ENCODE measurements at regions not wholly inside any gene's neighbourhood (a gene's known extent, or its start where the extent isn't known, plus 50 kb on each side); places are given as distances from the start of the nearest gene placed in this dataset.

DNA sequence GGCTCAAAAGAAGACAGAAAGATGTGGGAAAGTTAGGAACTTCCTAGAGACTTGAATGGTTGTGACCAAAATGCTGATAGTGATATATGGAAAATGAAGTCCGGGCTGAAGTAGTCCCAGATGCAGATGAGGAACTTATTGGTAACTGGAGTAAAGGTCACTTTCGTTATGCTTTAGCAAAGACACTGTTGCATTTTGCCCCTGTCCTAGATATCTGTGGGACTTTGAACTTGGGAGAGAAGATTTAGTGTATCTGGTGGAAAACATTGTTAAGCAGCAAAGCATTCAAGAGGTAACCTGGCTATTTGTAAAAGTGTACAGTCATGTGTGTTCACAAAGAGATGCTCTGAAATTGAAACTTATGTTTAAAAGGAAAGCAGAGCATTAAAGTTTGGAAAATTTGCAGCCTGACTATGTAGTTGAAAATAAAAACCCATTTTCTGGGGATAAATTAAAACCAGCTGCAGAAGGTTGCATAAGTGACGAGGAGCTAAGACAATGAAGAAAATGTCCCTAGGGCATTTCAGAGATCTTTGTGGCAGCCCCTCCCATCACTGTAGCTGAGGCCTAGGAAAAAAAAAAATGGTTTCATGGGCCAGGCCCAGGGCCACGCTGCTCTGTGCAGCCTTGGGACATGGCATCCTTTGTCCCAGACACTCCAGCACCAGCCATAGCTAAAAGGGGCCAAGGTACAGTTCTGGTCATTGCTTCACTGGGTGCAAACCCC lies 1692.2 kb downstream of the HACE1 start:
- intact Hi-C loops (cut with DNase I), result no loop called here
- Histone ChIP-seq H3K36me3 (no peaks in the 10 kb centered on the region), H3K9me3 (no peaks in the 10 kb centered on the region), H3K4me1 (no peaks in the 10 kb centered on the region), H3K27me3 (no peaks in the 10 kb centered on the region), H3K27ac (no peak overlapping the region), H3K4me3 (no peak overlapping the region)
- 45 to 81% methylated on average over 4 of the region's 4 CpGs for WGBS, 2 donors
- no peak for DNase-seq
- no peak for TF ChIP-seq EP300 (IDR thresholded peaks at IDR 0.05)
- TF ChIP-seq POLR2AphosphoS5 (IDR thresholded peaks at IDR 0.05), result no peak
- TF ChIP-seq, protein P1, sequence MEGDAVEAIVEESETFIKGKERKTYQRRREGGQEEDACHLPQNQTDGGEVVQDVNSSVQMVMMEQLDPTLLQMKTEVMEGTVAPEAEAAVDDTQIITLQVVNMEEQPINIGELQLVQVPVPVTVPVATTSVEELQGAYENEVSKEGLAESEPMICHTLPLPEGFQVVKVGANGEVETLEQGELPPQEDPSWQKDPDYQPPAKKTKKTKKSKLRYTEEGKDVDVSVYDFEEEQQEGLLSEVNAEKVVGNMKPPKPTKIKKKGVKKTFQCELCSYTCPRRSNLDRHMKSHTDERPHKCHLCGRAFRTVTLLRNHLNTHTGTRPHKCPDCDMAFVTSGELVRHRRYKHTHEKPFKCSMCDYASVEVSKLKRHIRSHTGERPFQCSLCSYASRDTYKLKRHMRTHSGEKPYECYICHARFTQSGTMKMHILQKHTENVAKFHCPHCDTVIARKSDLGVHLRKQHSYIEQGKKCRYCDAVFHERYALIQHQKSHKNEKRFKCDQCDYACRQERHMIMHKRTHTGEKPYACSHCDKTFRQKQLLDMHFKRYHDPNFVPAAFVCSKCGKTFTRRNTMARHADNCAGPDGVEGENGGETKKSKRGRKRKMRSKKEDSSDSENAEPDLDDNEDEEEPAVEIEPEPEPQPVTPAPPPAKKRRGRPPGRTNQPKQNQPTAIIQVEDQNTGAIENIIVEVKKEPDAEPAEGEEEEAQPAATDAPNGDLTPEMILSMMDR (IDR thresholded peaks at IDR 0.05), result no peak

DNA sequence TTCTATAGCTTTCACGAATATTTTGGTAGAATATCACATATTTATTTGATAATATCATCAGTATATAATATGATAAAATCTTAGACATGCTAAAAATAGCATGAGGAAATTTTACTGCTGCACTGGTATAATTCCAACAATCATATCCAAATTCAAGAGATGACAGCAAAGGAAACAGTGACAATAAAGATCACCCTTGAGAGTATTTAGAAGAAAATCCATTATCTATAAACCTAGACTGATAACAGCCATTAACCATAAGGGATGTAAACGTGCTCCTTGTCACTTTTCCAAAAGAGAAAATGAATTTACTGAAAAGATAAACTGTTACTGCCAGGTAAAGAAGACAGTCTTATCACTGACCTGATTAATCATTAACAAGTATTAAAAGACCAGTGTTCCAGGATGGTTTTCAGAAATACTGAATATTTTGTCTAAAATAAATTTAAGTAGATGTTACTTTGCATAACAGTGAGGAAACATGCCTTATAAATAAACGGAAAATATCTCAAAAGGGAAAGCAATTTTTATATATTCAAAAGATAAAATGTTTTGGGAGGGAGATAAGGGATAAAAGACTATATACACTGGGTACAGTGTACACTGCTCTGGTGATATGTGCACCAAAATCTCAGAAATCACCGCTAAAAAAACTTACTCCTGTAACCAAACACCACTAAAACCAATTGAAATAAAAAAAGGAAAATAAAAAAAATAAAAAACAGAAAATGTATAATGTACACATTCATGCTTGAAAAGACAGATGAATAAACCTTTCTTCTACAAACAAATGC lies 1704.7 kb downstream of the HACE1 start:
- DNase-seq, result no peak
- Histone ChIP-seq H3K27me3 (no peaks in the 10 kb centered on the region), H3K27ac (no peak overlapping the region), H3K4me1 (no peaks in the 10 kb centered on the region), H3K9me3 (no peaks in the 10 kb centered on the region), H3K36me3 (no peaks in the 10 kb centered on the region), H3K4me3 (no peak overlapping the region)
- intact Hi-C loops (cut with DNase I), result no loop called here
- TF ChIP-seq POLR2A (IDR thresholded peaks at IDR 0.05) (no peak), EP300 (IDR thresholded peaks at IDR 0.05) (no peak), POLR2AphosphoS5 (IDR thresholded peaks at IDR 0.05) (no peak)
- TF ChIP-seq, protein P1 (IDR thresholded peaks at IDR 0.05), result no peak
- 12 to 44% methylated on average over 4 of the region's 4 CpGs for WGBS, 2 donors

DNA sequence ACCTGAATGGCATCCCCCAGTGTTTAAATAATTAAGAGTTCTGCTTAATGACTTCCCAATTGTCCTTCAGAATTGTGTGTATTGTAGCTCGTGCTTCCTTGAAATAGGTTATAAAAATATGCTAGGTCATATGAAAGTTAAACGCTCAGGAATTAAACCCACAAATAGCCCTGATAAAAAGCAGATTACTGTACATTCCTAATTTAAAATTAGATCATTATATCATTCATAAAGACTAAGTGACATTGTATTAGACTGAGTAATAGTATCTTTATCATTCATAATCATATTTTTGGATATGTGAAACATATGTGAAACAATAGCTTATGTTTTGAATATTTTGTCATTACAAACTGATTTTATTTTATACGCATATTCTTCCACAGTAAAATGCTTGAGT lies 1706.7 kb downstream of the HACE1 start:
- H3K4me3 ChIP-seq, result no peak overlapping the region
- no peaks in the 10 kb centered on the region for H3K27me3 ChIP-seq
- H3K9me3 ChIP-seq, result no peaks in the 10 kb centered on the region
- no peaks in the 10 kb centered on the region for H3K4me1 ChIP-seq
- no peak overlapping the region for H3K27ac ChIP-seq
- no peaks in the 10 kb centered on the region for H3K36me3 ChIP-seq
- TF ChIP-seq POLR2AphosphoS5 (IDR thresholded peaks at IDR 0.05) (no peak), POLR2A (IDR thresholded peaks at IDR 0.05) (no peak), EP300 (IDR thresholded peaks at IDR 0.05) (no peak)
- TF ChIP-seq, protein P1 (IDR thresholded peaks at IDR 0.05), result no peak
- DNase-seq, result no peak
- intact Hi-C loops (cut with DNase I), result no loop called here
- 58 to 76% methylated on average over 3 of the region's 3 CpGs for WGBS, 2 donors

DNA sequence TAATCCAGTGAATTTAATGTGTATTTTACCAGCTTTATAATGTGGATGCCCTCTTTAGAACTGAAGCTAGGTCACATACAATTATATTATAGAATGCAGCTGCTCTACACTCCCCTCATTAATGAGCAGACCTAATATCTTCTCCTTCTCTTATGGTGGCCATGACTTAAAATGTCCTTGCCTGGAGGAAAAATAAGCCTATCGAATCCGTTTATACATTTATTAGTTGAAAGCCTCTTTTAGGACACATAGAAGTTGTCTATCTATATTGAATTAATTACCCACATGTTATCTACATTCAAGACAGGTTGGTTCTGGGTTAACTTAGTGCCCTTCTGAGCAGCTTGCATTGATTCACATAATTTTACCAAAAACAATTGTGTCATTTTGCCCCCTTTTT lies 1716.8 kb downstream of the HACE1 start:
- Histone ChIP-seq H3K27ac (no peak overlapping the region), H3K9me3 (no peaks in the 10 kb centered on the region), H3K4me3 (no peak overlapping the region), H3K4me1 (no peaks in the 10 kb centered on the region), H3K36me3 (no peaks in the 10 kb centered on the region), H3K27me3 (no peaks in the 10 kb centered on the region)
- TF ChIP-seq POLR2AphosphoS5 (IDR thresholded peaks at IDR 0.05) (no peak), EP300 (IDR thresholded peaks at IDR 0.05) (no peak), POLR2A (IDR thresholded peaks at IDR 0.05) (no peak)
- TF ChIP-seq, protein P1 (IDR thresholded peaks at IDR 0.05), result no peak
- DNase-seq, result no peak
- 83 to 92% methylated on average over 2 of the region's 2 CpGs for WGBS, 2 donors
- intact Hi-C loops (cut with DNase I), result no loop called here
